ENCODE measurements at regions not wholly inside any gene's neighbourhood (a gene's known extent, or its start where the extent isn't known, plus 50 kb on each side); places are given as distances from the start of the nearest gene placed in this dataset.

DNA sequence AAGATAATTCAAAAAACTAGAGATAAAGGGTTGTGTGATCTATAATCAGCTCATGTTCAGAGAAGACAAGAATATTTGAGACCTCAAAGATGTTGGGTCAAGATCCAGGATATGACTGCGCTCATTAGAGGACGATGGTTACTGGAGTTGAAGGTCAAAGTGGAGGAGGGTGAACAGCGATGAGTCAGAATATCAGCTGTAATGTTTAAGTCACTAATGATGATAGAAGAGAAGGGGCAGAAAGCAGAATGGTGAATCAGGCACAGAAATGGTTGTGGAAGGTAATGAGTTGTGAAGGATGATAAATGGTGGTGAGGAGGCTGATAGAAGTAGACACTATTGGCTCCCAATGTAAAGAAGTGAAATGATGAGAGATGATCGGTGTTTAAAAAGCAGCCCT is 540.3 kb downstream of the INHBA start:
- no peak for DNase-seq

DNA sequence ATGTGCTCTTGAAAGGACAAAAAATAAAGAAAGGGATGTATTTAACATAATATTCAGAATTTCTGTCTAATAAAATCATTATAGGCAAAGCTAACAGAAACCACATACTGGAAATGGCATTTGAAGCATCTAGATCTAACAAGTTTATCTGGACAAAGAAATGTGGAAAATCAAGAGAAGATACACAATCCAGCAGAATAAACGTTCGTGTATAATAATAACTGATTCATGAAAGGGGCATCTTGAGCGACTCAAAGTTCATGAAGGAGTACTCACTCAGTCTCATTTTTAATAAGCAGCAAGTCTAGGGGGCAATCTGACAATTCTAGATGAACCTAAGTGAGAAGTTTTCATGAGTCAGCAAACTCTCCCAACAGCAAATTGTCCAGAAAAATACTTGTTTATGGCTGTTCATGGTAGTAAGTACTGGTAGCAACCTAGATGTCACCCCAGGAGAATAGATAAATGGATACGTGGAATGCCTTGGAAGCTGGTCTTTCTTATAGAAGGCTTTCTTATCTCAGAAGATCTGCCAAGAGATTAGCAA is 541.8 kb downstream of the INHBA start:
- no peak for DNase-seq

DNA sequence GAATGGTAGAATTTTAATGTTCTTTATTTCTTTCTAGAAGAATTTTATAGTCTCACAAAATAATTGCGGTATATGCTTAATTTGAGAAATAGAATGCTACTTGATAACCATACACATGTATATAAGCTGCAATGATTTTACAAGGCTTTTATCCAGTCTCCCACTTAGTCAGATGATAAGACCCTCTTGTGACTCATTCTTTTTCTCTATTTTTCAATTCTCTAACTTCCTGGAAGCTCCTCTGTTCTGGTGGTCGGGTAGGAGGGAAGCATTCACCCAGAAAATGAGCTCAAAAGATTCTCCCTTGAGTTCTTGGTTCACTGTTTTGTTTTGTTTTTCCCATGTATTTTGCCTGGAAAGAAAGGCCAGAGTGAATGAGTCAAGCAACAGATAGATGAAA is 546.6 kb downstream of the INHBA start:
- no peak for DNase-seq

DNA sequence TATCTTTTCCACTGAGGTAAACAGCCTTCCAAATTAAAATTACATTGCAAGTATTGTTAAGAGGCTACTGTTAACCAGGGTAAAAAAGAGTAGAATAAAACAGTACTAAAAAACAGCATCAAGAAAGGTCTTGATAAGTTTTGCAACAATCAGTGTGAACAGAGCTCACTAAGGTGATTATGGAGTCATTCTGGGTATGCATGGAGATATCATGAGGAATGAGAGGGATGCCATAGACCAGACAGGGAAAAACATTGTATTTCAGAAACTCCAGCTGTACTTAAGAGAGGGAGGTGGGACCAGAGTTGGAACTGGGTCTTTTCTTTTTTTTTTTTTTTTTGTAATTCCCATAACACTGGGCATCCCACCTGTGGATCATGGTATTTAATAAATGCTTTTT is 549.6 kb downstream of the INHBA start:
- DNase-seq = no peak

DNA sequence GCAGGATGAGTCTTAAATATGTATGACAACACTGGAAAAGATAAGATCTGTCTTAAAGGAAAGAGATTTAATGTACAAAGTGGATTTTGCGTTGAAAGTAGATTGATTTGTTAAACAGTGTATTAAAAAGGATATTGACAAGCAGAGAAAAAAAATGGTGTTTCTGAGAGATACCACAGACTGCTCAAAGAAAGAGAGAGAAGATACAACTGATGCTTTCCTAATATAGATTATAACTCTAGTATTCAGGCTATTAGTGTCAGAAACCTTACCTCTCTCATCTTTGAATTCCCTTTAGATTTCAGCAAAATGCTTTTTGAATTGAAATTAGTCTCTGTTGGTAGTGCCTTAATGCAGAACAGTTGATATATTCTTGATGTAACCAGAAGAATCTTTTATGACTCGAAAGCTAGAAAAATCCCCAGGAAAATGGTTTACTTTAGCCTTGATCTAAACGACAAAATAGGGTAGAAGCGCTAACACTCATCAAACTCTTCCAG is 550.7 kb downstream of the INHBA start:
- DNase-seq = no peak

DNA sequence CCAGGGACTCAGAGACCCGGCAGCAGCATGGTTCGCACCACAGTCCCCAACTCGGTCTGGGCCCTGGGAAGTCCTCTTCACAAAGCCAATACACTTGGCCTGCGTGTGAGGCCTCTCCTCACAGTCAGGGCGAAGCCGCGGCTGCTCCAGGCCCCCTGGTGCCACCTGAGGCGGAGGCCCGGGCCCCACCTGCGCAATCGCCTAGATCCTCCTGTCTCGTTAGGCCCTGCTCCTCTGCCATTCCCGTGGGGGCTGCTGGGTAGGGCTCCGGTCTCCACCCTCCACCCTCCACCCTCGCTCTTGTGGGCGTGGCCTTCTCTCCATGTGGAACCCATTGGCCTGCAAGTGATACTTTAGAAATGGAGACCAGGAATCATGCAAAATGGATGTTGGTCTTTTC is 553.3 kb downstream of the INHBA start:
- peak; percentile 65 to 75 for DNase-seq

DNA sequence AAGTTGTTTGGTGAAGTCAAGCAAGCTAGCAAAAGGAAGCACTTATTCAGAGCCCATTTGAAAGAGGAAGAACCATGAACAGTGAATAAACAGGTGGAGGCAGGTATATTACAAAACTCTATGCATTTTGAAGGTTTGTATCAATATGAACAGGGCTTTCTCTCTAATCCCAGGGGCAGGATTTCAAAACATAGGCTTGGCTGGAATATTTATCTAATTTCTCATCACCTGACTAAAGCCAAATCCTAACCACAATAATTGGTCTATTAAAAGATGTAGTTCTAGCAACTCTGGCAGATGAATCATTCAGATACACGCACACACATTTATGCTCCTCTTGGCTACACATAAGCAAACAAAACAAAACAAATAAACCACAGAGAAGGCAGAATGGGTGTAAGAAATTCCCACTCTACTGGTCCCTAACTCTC is 554.4 kb downstream of the INHBA start:
- DNase-seq = peak; percentile 37 to 72

DNA sequence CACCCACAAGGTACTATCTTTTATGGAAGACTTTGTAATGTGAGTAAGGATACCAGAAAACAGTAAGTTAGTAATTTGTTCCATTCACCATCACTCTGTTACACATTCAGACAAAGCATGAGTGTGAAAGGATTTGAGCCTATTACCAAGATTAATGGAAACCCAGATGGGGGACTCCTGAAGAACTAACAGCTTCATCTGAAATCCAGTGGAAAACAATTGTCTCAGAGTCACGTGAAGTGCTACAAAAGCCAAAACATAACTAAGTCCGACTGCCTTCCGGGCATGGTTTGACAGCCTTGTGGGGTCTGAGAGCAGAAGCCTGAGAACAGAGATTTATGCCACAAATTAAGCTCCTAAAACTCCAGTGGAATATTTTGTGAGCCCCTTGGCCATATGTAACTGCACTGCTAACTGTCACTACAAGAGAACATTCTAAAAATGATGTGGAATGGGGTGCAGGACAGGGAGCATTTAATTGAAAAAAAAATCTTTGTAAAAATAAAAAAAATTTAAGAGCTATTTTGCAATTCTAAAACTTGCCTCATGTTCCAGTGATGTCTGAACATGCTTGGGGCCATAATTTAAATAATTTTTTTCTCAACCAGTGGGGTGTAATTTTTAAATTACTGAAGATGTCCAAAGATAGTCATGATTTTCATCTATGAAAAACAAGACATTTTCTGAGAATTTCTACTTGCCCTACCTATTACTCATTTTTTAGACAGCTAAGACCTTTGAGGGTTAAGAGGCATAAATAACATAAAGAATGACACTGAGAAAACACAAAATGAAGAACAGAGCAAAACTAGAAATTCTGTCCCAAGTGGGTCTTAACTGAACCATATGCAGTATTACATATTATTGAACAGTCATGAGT is 555.0 kb downstream of the INHBA start:
- DNase-seq = no peak

DNA sequence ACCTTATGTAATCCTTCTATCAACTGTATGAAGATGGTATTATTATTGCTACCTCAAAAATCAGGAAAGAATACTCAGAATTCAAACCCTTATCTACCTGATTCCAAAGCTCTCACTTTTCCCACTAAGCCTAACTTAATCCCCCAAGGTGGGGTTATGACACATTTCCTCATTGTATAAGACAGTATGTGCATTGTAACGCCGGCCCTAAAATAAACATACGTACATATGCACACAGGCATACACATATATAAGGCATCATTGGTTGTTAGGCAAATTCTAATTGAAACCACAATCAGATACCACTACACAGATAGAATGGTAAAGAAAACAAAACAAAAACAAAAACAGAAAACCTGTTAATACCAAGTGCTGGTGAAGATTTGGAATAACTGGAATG is 556.5 kb downstream of the INHBA start:
- DNase-seq = no peak

DNA sequence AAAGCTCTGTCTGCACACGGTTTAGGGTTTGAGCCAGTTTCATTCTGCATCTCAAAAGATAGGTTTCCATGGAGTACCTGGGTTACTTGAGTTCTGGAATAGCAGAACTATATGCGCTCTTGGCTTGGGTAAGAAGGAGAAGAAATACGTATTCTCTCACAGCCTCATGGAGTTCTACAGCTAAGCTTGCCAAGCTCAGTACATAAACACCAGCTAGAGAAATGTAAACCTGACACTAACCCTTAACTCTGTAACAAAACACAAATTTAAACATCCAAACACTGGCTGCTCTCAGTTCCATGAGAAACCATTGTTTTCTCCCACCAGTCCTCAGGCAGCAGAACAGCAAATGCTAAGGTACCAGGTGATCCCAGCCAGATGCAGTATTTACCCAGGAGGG is 557.2 kb downstream of the INHBA start:
- DNase-seq = no peak

DNA sequence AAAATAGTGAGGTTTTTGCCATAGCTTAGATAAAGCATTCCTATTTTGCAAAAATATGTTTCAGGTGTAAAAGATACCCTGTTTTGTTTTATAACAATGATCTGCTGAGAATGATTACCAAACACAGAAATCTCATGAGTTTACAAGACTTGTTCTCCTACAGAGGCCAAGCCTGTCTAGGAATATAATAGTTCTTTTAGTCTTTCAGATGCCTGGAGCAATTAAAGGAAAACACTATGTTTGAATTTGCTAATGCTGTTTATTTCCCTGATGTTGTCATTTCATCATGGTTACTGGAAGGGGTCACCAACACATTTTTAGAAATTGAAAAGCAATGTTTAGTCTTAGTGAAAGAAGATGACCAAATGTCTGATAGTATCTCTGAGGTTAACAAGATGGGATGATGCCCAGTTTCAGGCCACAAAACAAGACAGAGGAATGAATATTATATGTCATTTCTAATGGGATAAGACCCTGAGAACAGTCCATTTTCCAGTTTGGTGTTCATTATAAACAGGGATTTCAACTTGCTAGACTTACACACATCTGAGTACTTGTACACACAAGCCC is 559.9 kb downstream of the INHBA start:
- no peak for DNase-seq

DNA sequence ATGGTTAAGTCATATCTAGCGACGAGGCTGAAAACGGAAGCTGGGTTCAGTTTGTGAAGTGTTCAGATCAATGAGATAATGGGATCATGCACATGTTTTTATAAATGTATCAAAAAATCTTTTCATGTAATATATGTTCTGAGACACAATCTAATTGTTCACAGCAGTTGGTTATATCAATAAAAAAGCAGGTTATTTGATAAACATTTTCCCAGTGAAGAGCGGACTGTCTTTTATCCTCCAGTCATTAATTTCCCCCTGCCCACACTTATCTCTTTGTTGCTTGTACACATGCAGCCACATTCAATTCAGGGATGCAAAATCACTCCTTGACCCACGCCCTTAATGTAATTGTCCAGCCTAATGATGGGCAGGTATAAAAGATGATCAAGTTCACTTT is 563.1 kb downstream of the INHBA start:
- no peak for DNase-seq

DNA sequence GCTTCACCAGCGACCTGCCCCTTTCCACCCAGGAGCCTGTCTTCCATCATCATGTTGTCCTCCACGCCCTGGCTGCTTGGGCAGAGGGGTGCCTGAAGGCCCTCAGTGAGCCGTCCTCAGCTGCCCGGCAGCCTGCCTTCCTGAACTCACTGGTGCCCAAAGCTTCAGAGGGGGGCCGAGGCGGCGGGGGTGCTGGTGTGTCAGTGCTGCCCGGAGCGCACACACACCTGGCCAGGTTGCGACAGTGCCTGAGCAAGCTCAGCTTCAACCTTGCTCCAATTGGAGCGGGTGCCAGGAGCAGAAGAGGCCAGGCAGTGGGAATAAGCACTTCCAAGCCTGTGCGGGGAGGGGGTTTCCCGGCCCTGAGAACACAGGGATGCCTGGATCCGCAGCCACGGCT is 566.3 kb downstream of the INHBA start:
- no peak for DNase-seq

DNA sequence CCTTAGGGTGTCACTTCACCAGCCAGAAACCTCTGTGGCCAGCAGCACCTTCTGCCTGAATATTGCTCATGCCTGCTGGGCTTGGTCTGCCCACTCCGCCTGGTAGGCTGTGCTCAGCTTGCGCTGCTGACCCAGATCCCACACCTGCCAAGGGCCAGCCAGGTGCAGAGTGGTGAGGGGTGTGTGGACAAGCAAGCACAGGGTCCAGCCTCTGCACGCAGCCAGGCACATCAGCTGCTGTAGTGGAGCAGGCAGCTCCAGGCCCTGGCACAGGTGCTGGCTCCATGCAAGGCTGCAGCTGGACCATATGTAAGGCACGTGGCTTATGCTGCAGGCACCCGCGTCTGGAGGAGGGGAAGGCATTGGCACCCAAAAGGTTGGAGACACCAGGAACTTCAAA is 567.4 kb downstream of the INHBA start:
- DNase-seq = peak; percentile 45 to 71

DNA sequence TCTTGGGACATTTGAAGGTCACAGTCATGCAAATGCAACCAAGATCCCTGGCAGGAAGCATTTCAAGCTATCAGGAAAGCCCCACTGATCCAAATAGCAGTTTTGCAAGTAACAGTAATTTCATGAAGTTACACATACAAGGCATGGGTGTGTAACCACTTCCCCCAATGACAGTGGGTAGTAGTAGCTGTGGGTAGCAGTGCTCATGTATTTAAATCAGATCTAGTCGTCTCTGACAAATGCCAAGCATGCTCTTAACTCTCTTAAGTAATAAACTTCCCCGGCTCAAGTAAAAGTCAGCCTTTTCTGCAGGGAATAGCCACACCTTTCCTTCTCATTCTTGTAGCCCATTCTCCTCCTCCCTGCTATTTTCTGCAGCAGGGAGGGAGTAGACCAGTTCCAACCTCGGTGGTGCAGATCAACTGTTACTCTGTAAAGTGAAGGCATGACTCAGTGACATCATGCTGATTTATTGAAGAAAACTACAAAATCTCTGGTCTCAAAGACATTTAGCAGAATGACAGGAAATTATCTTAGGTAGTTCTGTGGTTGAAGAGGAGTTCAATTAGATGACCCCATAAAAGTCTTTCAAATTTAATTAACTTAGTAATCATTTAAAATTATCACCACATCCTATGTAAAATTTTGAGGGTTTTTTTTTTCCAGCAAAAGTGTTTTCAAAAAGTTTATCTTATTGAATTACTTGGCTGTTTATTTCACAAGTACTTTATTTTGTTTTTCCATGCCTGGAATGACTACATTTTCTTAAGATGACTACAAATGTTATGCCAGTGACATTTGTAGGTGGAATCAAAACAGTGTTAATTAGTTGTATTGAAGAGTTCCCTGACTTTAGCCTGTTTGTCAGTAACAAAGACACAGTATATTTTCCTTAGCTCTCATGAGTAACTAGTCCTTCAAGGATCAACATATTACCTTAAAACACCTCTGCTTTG is 568.3 kb downstream of the INHBA start:
- no peak for DNase-seq

DNA sequence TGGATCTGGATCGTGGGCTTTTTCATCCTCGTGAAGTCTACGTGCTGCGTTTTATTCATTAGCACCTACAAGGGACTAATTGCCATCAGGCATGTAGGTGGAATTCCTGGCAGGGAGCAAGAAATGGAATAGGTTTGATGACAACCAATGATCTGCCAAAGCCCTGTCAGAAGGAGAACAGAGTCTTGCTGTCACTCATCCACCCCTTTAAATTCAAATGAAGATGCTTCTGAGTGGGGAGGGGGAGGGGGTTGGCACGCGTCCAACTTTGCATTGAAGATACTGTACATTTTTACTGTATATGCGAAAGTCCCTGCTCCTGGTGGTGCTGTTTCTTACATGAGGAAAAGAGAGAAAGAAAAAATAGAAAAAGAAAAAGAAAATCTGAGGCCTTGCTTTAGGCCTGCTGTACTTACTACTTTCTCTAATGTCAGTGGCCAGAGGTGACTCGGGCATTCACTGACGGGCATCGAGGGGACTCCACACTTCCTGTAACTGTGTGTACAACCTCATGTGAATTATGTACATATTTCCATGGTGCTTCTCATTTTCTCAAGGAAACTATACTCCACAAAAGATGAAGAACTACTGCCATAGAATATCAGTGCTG is 569.1 kb downstream of the INHBA start:
- DNase-seq = no peak

DNA sequence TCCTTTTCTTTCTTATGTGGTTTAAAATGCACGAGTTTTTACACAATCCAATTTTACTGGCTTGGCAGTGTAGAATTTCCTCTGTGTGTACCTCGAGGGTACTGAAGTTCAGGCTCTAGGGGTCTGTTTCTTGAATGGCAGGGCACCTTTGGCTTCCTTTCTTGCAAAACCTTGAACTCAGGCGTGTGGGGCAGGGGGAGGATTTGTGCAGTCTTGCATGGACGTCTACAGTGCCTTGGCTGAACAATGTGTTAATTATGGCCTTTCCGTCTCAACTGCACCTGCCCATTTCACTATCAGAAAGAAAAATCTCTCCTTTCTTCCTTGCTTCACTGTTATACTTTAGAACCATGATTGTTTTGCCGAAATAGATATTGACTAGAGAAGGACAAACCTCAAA is 570.9 kb downstream of the INHBA start:
- DNase-seq = no peak

DNA sequence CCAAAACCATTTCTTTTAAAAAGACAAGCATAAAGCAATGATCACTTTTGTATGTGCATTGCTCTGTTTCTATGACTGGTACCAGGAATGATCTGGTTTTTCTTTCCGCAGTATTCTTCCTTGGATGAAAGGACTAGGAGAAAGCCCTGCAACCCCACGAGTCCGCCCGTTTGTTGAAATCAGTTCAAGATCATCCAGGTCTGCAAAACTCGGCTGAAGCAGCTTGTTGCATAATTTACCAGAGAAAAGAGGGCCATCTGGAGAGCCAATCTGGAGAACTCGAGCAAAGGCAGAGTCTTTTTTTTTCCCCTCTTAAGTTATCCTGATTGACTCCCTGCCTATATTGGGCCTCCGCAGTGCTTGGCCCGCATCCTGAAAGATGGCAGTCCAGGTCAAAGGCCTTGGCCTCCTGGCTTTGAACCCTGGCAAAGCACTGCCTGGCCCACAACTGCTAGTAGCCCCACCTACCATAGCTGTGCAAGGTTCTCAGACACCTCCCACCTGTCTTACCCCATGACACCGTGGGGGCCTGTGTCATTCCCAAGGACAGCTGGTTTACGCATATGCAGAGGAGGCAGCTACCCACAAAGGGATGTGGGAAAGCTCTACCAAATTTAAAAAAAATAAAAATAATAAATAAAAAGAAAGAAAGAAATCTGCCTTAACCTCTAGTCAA is 572.2 kb downstream of the INHBA start:
- no peak for DNase-seq

DNA sequence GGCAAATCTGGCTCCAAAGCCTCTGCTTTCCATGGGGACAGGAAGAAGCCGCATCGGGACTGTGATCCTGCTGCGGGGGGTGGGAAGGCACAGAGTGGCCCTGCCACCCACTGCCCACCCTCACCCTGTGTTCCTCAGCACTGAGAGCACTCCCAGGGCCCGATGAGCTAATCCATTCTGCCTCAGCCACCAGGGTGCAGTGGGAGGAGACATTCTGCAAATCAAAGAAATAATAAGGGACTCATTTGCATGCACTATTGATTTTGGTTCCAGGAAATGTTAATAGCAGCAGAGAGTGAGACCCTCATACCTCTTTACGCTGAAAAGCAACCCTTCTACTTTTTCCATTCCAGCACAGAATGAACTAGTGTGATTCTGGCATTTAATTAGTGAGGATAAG is 572.8 kb downstream of the INHBA start:
- DNase-seq = no peak

DNA sequence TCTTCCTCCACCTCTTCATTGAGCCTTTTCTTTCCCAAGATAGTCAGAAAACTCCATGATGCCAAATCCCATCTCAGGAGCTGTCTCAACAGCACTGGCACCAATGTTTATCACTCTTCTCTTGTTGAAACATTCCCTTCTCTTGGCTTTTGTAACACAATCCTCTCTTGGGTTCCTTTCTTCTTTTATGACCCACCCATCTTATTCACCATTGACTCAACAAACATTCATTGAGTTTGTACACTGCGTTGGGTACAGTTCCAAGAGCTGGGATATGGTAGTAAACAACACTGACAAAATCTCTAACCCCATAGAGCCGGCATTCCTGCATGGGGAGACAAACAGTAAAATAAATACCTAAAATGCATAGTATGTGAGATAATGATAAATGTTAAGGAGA is 577.5 kb downstream of the INHBA start:
- no peak for DNase-seq

DNA sequence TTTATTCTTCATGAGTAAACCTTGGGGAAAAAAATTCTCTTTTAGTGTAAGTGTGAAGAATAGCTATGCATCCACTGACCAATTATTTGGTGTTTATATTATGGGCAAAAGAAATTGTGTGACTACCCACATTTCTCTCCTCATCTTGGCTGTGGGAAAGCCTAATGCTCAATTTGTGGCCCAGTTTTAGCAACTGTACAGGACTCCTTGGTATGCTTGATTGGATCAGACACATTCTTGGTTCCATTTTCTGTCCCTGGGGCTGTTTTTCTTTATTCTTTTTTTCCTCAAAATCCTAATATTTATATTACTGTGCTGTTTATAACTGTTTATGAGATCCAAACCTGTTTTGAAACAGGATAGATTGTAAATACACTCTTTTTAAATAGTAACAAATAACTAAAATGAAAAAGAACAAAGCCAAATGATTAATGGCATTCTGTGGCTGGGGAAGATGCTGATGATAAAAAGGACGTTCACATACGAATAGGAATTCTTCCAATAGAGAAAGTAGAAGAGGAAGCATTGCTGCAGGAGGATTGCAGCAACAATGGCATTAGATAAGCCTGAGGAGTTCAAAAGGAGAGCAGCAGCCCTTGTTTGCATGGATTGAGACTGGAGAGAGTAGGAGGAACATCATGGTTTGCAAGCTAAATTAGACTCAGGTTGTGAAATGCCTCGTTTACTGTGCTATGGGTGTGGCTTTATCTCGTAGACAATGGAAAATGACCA is 580.5 kb downstream of the INHBA start:
- no peak for DNase-seq

All from SHP77 (cell line).